Suppressor macrophage treated with lipopolysaccharide for 1 hour (primary cell): ENCODE measurements at regions not wholly inside any gene's neighbourhood (a gene's known extent, or its start where the extent isn't known, plus 50 kb on each side); places are given as distances from the start of the nearest gene placed in this dataset.
A peak's percentile ranks its signal among the peaks of the same experiment; 100 is the strongest.

Source experiments
- DNase-seq, 3 donors: peaks; one replicate each; pipeline ENCODE4 v3.0.0-alpha.2; 2020 to 2022

DNA sequence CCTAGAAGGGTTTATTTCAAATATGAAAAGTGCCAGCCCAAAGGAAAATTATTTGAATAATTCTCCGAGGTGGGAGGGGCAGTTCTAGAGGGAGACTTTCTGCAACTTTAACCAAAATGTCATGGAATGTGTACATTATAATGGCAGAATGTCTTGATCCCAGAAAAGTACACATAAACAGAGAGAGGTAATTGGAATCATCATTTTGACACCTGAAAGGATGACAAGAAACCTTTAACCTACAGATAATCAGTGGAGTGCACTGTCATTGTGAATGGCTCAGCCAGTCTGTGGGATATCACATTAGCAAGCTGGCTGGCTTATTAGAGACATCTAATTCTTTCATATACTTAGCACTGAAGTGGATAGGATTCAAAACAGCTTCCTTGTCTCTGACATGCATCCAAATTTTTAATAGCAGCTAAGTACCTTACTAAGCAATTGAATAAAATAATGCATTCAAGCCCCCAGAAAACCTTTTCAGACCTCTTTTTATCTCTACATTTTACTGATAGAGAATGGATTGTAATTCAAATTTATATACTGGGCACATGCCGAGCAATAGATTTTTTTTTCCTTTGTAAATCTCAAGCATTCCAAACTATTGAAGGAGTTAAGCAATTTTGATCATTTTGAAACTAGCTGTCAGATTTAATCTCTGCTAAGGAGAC, 468.6 kb downstream of the COG6 start:
- no peak for DNase-seq

DNA sequence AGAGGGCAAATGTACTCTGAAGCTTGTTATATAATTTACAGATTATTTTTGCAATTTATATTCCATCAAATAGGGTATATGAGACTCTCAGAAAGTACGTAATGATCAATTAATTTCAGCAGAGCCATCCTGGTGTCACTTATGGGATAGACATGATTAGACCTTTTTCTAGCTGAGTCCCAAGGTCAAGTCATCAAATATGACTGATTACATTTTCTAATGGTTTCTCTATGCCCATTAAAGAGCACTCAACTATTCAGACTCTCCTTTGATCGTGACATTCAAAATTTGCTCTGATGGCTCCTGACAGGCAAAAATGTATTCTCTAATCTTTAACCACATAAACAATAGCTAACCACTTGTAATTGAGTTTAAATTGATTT, 469.2 kb downstream of the COG6 start:
- DNase-seq = no peak

GRCh38 chr13:40125336-40125735, 469.9 kb downstream of the COG6 start:
- no peak for DNase-seq

GRCh38 chr13:40126306-40127085, 471.0 kb downstream of the COG6 start:
- no peak for DNase-seq

- no peak for DNase-seq
These were observed 472.0 kb downstream of the COG6 start for GRCh38 chr13:40127476-40127875.

DNA sequence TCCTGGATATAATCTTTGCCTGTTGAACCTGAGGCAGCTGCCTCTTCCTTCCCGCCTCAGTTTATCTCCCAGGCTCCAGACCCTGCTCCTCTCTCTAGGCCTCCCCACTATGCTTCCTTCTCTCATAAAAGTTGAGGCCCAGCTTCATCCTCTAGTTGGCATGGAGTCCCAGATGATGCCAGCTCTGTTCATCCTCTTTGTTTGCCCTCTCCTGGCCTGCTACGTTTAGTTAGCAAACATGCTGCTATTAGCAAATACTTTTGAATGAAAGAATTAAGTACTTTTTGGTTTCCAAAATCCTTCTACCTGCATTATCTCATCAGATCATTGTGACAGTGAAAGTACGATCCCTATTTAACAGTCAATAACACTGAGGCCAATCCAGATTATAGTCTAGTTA, 472.5 kb downstream of the COG6 start:
- DNase-seq = no peak

- DNase-seq = no peak
These were observed 474.0 kb downstream of the COG6 start for GRCh38 chr13:40129467-40129866.

- peak; percentile 57 to 70 (median 68) for DNase-seq
These were observed 475.6 kb downstream of the COG6 start for GRCh38 chr13:40130871-40131636.

DNA sequence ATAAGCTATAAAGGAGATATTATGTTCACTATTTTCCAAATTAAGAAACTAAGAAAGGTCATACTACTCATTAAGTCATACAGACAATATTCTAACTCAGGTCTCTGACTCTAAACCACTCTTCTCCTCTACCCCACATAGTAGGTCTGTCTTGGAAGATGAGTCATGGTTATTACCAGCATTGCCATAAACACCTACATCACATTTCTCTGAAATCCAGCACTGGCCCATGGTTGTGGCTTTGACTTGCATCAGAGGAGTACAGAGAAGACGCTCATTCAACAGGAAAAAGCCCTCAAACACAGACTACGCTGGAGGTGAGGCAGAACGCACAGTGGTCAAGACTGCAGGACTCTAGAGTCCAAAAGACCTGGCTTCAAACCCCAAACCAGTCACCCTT, 476.8 kb downstream of the COG6 start:
- DNase-seq = no peak

DNA sequence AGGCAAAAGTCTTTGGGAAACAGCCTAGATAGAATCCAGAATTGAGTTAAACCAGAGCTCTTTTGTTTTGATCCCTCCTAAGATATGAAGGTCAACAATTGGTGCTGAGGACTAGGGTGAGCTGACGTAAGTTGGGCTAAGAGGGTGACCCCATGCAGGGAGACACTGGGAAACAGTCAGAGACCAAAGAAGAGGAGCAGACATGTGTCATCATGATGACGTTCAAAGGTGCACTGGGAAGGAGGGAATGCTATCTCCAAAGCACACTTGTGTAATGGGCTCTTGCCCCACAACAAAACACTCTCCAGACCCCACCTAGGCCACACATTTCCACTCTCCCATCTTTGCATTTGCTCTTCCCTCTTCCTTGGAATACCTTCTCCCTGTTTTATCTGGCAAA, 481.4 kb downstream of the COG6 start:
- DNase-seq = no peak

- DNase-seq = peak; percentile 33 to 41 (median 39)
These were observed 481.9 kb downstream of the COG6 start for GRCh38 chr13:40137400-40137799.

- no peak for DNase-seq
These were observed 484.5 kb downstream of the COG6 start for GRCh38 chr13:40139896-40140520.

- DNase-seq = no peak
These were observed 486.5 kb downstream of the COG6 start for GRCh38 chr13:40141859-40142555.

GRCh38 chr13:40143106-40143505, 487.6 kb downstream of the COG6 start:
- DNase-seq = no peak

DNA sequence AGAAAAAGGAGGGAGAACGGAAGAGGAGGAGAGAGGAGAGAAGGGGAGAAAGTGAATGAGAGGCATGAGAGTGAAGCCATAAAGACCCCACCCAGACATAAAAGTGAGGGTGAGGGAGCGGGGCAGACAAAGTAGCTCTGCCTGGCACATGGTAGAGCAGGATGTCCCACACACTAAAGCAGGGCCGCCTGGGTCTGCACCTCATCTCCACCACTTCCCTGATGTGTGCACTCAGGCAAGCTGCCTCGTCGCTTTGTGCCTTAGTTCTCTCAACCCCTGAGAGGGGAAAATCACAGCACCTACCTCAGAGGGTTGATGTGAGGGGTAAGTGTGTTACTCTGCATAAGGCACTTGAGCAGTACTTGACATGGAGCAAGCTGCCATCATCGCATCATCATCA, 488.1 kb downstream of the COG6 start:
- no peak for DNase-seq

- DNase-seq = no peak
These were observed 489.7 kb downstream of the COG6 start for GRCh38 chr13:40145139-40145538.

DNA sequence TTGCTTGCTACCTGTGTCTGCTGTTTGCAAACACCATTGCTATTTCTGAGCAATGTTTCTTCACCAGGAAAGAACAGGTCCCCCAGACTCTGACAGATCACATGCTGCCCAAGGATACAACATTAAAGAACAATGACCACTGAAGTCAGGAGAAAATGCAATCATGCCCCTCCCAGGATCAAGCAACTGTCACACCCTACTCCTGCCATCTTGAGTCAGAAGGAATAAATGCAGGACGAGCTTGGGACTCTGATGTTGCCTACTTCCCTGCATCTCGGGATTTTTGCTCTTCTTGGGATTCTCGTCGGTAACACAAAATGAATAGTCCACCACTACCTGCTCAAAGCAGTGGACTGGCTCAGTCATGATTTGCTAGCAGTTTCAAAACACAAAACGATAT, 490.6 kb downstream of the COG6 start:
- DNase-seq = no peak

DNA sequence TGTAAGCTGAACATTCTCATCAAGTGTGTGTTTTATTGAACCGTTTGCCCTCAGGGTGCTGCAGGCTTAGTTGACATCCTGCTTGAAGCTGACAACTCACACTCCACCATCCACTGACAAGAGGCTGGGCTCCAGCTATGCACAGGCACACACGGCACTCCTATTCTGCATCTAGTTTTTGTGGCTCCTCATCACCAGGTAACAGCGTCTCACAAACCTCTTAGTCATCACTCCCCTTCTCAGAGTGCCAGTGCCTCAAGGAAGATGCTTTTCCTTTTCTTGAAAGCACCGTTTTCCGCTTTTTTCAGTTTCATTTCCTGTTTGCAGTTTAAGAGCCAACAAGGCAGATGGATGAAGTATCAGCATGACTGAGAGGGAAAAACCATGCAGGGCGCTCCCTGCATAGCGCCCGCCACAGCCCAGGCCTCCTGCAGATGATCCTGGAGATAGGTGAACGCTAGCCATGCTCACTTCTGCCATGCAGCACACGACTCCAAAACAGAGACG, 491.2 kb downstream of the COG6 start:
- DNase-seq = peak; percentile 50 to 73 (median 65)

GRCh38 chr13:40148101-40148500, 492.6 kb downstream of the COG6 start:
- DNase-seq = peak in 2 of 3 donors; percentile 19 to 34

GRCh38 chr13:40148742-40149141, 493.3 kb downstream of the COG6 start:
- no peak for DNase-seq

DNA sequence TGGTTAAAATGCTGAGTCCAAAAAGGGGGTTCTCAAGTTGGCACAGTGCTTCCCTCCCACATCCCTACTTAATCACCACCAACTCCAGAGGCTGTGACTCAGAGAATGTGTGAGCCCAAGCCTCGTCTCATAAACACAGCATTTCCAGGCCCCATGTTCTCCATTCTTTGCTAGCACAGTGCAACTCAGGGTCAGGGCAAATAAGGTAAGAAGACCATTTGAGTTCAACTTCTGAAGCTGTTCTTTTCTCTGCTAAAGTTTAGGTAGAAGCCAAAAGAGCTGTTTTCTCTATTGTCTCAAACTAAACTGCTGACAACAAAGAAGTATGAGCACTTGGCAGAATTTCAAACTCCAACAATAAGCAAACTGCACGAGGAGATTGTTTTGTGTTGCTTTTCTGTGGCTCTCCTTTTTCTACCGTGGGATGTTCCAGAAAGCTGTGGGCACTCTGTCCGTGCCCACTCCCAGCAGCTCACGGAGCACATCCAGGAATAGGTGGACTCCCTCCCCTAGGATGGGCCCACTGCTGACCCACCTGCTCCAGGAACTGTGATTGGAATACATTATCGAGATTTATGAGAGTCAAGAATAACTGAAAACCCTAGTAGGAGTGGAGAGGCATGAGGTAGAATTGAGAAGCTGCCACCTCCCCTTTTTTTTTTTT, 494.3 kb downstream of the COG6 start:
- DNase-seq = peak; percentile 80 to 84 (median 83)

- no peak for DNase-seq
These were observed 496.2 kb downstream of the COG6 start for GRCh38 chr13:40151673-40152072.
